IMR-90 (cell line): ENCODE measurements at regions not wholly inside any gene's neighbourhood (a gene's known extent, or its start where the extent isn't known, plus 50 kb on each side); places are given as distances from the start of the nearest gene placed in this dataset.

Experiments used
- ATAC-seq: fragments of 200-7000 bp; cut with Tn5 transposase; 2 replicates; pipeline ENCODE4 v1.9.1; 2020; ENCODE audit warnings: low read depth, mild to moderate bottlenecking, moderate library complexity
- BruUV-seq: library from RNA; stranded (reverse); fragments of 400-500 nt; replicated peaks from 2 replicates; lab custom pipeline; 2021; lab: Mats Ljungman, UMichigan
- CTCF ChIA-PET: fragments of 300-600 bp; formaldehyde crosslinking; extraction: SDS; loops from one replicate; lab custom pipeline; 2021; ENCODE audit warnings: antibody characterized with exemption; lab: Yijun Ruan, JAX
- POLR2A ChIA-PET: fragments of 300-600 bp; sonication (Branson Sonifier 250); formaldehyde crosslinking; loops from one replicate; lab custom pipeline; 2022; ENCODE audit warnings: antibody characterized with exemption; ENCODE audit not compliant: unreplicated experiment; lab: Charles Lee
- DNase-seq: peaks from one replicate; pipeline ENCODE4 v3.0.0; 2013
- H2AFZ ChIP-seq: replicated peaks from 2 replicates; pipeline ENCODE3; 2013; ENCODE audit warnings: low read length, mild to moderate bottlenecking; ENCODE audit not compliant: poor library complexity
- H2AK5ac ChIP-seq: 2 replicates; pipeline ENCODE4 v1.6.1; 2013; ENCODE audit warnings: low read depth, low read length, inconsistent platforms
- H2AK9ac ChIP-seq: replicated peaks from 2 replicates; pipeline ENCODE3; 2013; ENCODE audit warnings: mild to moderate bottlenecking, low read depth, low read length, moderate library complexity; ENCODE audit not compliant: poor library complexity
- H2BK120ac ChIP-seq: 2 replicates; pipeline ENCODE4 v1.6.1; 2013; ENCODE audit warnings: low read depth, low read length, inconsistent platforms
- H2BK15ac ChIP-seq: 3 replicates; pipeline ENCODE4 v1.6.1; 2013; ENCODE audit warnings: low read depth, low read length, inconsistent platforms
- H2BK20ac ChIP-seq: 2 replicates; pipeline ENCODE4 v1.6.1; 2013; ENCODE audit warnings: low read depth, mild to moderate bottlenecking, inconsistent platforms, low read length, moderate library complexity
- H2BK5ac ChIP-seq: 2 replicates; pipeline ENCODE4 v1.6.1; 2013; ENCODE audit warnings: mild to moderate bottlenecking, low read depth, low read length, inconsistent platforms; ENCODE audit not compliant: poor library complexity, severe bottlenecking
- H3K14ac ChIP-seq: replicated peaks from 2 replicates; pipeline ENCODE4 v1.6.1; 2013; ENCODE audit warnings: low read depth, low read length, inconsistent platforms
- H3K18ac ChIP-seq: 2 replicates; pipeline ENCODE4 v1.6.1; 2013; ENCODE audit warnings: low read depth, low read length, control low read depth
- H3K23ac ChIP-seq: 2 replicates; pipeline ENCODE4 v1.6.1; 2013; ENCODE audit warnings: low read depth, low read length, inconsistent platforms
- H3K27ac ChIP-seq: 2 replicates; pipeline ENCODE4 v1.5.1; 2013; ENCODE audit warnings: mild to moderate bottlenecking, control low read depth, low read length; ENCODE audit not compliant: insufficient read depth
- H3K27me3 ChIP-seq: 2 replicates; pipeline ENCODE4 v1.6.1; 2013; ENCODE audit warnings: low read length; ENCODE audit not compliant: control insufficient read depth, insufficient read depth
- H3K36me3 ChIP-seq: 2 replicates; pipeline ENCODE4 v1.6.1; 2013; ENCODE audit warnings: low read length, mixed read lengths; ENCODE audit not compliant: control insufficient read depth, insufficient read depth
- H3K4ac ChIP-seq: 2 replicates; pipeline ENCODE4 v1.6.1; 2013; ENCODE audit warnings: low read depth, low read length, inconsistent platforms
- H3K4me1 ChIP-seq: 2 replicates; pipeline ENCODE4 v1.6.1; 2013; ENCODE audit warnings: low read length, mixed read lengths; ENCODE audit not compliant: control insufficient read depth, insufficient read depth
- H3K4me2 ChIP-seq: 2 replicates; pipeline ENCODE4 v1.6.1; 2013; ENCODE audit warnings: low read depth, mild to moderate bottlenecking, control low read depth, low read length, moderate library complexity
- H3K4me3 ChIP-seq: 2 replicates; pipeline ENCODE4 v1.5.1; 2013; ENCODE audit warnings: low read depth, mild to moderate bottlenecking, control low read depth, low read length, moderate library complexity; ENCODE audit not compliant: insufficient read depth
- H3K56ac ChIP-seq: 2 replicates; pipeline ENCODE4 v1.6.1; 2013; ENCODE audit warnings: low read length, inconsistent platforms; ENCODE audit not compliant: insufficient read depth; ENCODE audit errors: extremely low read depth
- H3K79me1 ChIP-seq, 2 experiments: 2 replicates each; pipeline ENCODE4 v1.6.1; 2013; ENCODE audit warnings: low read length in 2 of 2, inconsistent platforms in 1 of 2, low read depth in 1 of 2
- H3K9ac ChIP-seq: 2 replicates; pipeline ENCODE4 v1.6.1; 2013; ENCODE audit warnings: low read depth, low read length, control low read depth
- H3K9me1 ChIP-seq: 2 replicates; pipeline ENCODE4 v1.6.1; 2013; ENCODE audit warnings: low read length, inconsistent platforms; ENCODE audit not compliant: insufficient read depth
- H3K9me3 ChIP-seq: 2 replicates; pipeline ENCODE4 v1.6.1; 2013; ENCODE audit warnings: low read length; ENCODE audit not compliant: control insufficient read depth, insufficient read depth
- H4K20me1 ChIP-seq: 2 replicates; pipeline ENCODE4 v1.6.1; 2013; ENCODE audit warnings: low read length, inconsistent platforms; ENCODE audit not compliant: insufficient read depth
- H4K5ac ChIP-seq: 2 replicates; pipeline ENCODE4 v1.6.1; 2013; ENCODE audit warnings: mild to moderate bottlenecking, low read depth, low read length, control low read depth
- H4K8ac ChIP-seq, 2 experiments: 2 replicates each; pipeline ENCODE4 v1.6.1; 2013; ENCODE audit warnings: low read depth in 2 of 2, low read length in 2 of 2, control low read depth in 1 of 2, inconsistent platforms in 1 of 2
- H4K91ac ChIP-seq: 2 replicates; pipeline ENCODE4 v1.6.1; 2013; ENCODE audit warnings: low read depth, low read length, inconsistent platforms; ENCODE audit not compliant: insufficient read depth
- SMC3 ChIP-seq: fragments of 150-350 bp; IDR thresholded peaks from 2 replicates; pipeline ENCODE4 v1.6.1; 2016; ENCODE audit warnings: low read depth, mild to moderate bottlenecking, antibody characterized with exemption, low read length, moderate library complexity
- WGBS, 2 experiments: methylation state at CpG; one replicate each; pipeline versions ENCODE4 v1.1.5 to v1.1.7; 2013; ENCODE audit warnings: missing lambda C conversion rate in 2 of 2; ENCODE audit not compliant: insufficient read length in 1 of 2; ENCODE audit errors: extremely low coverage in 2 of 2; 5-methylcytosine and 5-hydroxymethylcytosine counted together
- dilution Hi-C: fragments of 300-500 bp; cut with HindIII; formaldehyde crosslinking; loops from one replicate; pipeline ENCODE4 v1.14.3; 2018; ENCODE audit warnings: low sequenced_read_pairs; ENCODE audit not compliant: unreplicated experiment
- in situ Hi-C: fragments of 300-500 bp; cut with MboI; formaldehyde crosslinking; loops from 3 replicates; pipeline ENCODE4 v1.14.3; 2019; ENCODE audit warnings: low sequenced_read_pairs, inconsistent platforms, mixed read lengths
- intact Hi-C: fragments of 100-400 bp; cut with micrococcal nuclease; formaldehyde crosslinking; loops from 2 replicates; pipeline ENCODE4 v1.10.0; 2022
- TF ChIP-seq, protein P1 (sequence below): fragments of 150-350 bp; IDR thresholded peaks from 2 replicates; pipeline ENCODE4 v1.6.1; 2017; ENCODE audit warnings: mild to moderate bottlenecking, antibody characterized with exemption, low read length, low read depth

DNA sequence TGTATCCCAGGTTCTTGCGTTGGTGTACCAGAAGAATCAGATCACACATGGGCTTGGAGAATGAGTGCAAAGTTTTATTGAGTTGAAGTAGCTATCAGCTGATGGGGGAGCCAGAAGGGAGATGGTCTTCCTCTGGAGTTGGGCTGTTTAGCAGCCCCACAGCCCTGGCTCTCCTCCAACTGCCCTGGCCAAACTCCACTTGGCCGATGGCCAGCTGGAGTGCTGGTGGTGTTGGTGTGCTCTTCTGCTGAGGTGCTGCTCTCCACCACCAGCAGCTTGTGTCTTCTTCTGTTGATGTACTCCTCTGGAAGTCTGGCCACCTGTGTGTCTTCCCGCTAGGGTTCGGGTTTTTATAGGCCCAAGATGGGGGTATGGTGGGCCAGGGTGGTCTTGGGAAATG, 172.8 kb downstream of the TINAG start:
- H4K20me1 ChIP-seq = no peaks in the 10 kb centered on the region
- H3K9ac ChIP-seq = no peak overlapping the region
- no peak overlapping the region for H3K4me3 ChIP-seq
- H3K23ac ChIP-seq = no peak overlapping the region
- no peak overlapping the region for H4K5ac ChIP-seq
- ATAC-seq (no peak), DNase-seq (no peak)
- no peak overlapping the region for H2AK5ac ChIP-seq
- POLR2A ChIA-PET = no interaction called here
- no peaks in the 10 kb centered on the region for H3K4me1 ChIP-seq
- no peak overlapping the region for H4K8ac ChIP-seq
- no CpG with 5 or more reads among the region's 4 CpGs for WGBS, 2 experiments
- H3K4ac ChIP-seq = no peak overlapping the region
- BruUV-seq = no TSS peak
- H3K36me3 ChIP-seq = no peaks in the 10 kb centered on the region
- dilution Hi-C loops (no loop called here), intact Hi-C loops (no loop called here), in situ Hi-C loops (no loop called here)
- H3K27ac ChIP-seq = no peak overlapping the region
- no peak overlapping the region for H2BK120ac ChIP-seq
- H3K56ac ChIP-seq = no peak overlapping the region
- H3K9me1 ChIP-seq = no peaks in the 10 kb centered on the region; the same call in 1 of the 2 replicates
- H4K91ac ChIP-seq = no peak overlapping the region
- TF ChIP-seq, protein P1, sequence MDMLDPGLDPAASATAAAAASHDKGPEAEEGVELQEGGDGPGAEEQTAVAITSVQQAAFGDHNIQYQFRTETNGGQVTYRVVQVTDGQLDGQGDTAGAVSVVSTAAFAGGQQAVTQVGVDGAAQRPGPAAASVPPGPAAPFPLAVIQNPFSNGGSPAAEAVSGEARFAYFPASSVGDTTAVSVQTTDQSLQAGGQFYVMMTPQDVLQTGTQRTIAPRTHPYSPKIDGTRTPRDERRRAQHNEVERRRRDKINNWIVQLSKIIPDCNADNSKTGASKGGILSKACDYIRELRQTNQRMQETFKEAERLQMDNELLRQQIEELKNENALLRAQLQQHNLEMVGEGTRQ = no peak
- TF ChIP-seq SMC3 = no peak
- H2AFZ ChIP-seq = no peak overlapping the region
- no peak overlapping the region for H2BK15ac ChIP-seq
- H3K27me3 ChIP-seq = no peaks in the 10 kb centered on the region
- H2BK20ac ChIP-seq = no peak overlapping the region
- no peaks in the 10 kb centered on the region for H3K9me3 ChIP-seq
- H2BK5ac ChIP-seq = no peak overlapping the region
- H3K79me1 ChIP-seq = no peaks in the 10 kb centered on the region
- no peak overlapping the region for H3K18ac ChIP-seq
- no peak overlapping the region; the same call in 1 of the 2 replicates for H3K14ac ChIP-seq
- H3K4me2 ChIP-seq = no peak overlapping the region
- H2AK9ac ChIP-seq = no peak overlapping the region
- CTCF ChIA-PET = interaction anchor here (0.6 kb wide), 1 partner anchor 42 kb away, joined by 3 read pairs; no protein-coding TSS in a partner anchor
